Suprapubic skin (tissue), 3 donors: ENCODE measurements at regions not wholly inside any gene's neighbourhood (a gene's known extent, or its start where the extent isn't known, plus 50 kb on each side); places are given as distances from the start of the nearest gene placed in this dataset.

Source experiments
- POLR2A ChIP-seq, 2 donors: fragments of 450-650 bp; IDR thresholded peaks; one replicate each; pipeline ENCODE4 v1.6.1; 2017; ENCODE audit warnings: antibody characterized with exemption in 2 of 2, mild to moderate bottlenecking in 2 of 2, moderate library complexity in 2 of 2
- TF ChIP-seq, protein P1 (sequence below), 2 donors: fragments of 200-600 bp in 1 of 2; fragments of 450-650 bp in 1 of 2; sonication (generic) in 1 of 2; IDR thresholded peaks; one replicate each; pipeline ENCODE4 v1.5.1; 2016 to 2019; ENCODE audit warnings: antibody characterized with exemption in 2 of 2, mild to moderate bottlenecking in 1 of 2, moderate library complexity in 1 of 2

DNA sequence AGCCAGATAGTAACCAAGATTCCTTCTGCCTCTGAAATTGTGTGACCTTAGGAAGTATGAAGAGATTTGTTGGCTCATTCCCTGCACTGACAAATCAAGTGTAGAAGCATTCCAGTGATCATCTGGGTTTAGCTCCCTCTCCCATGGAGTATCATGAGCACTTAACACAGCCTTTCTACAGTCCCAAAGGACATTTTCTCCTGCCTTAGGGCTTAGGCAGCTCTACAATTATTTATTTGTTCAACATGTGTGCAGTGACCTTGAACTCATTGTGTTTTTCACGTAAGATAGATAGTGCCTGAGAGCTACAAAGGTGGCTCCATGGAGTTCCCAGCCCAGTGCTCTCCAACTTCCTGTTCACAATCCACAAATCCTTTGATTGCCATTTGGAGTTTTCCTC, 94.8 kb upstream of the FAT3 start:
- TF ChIP-seq, protein P1, sequence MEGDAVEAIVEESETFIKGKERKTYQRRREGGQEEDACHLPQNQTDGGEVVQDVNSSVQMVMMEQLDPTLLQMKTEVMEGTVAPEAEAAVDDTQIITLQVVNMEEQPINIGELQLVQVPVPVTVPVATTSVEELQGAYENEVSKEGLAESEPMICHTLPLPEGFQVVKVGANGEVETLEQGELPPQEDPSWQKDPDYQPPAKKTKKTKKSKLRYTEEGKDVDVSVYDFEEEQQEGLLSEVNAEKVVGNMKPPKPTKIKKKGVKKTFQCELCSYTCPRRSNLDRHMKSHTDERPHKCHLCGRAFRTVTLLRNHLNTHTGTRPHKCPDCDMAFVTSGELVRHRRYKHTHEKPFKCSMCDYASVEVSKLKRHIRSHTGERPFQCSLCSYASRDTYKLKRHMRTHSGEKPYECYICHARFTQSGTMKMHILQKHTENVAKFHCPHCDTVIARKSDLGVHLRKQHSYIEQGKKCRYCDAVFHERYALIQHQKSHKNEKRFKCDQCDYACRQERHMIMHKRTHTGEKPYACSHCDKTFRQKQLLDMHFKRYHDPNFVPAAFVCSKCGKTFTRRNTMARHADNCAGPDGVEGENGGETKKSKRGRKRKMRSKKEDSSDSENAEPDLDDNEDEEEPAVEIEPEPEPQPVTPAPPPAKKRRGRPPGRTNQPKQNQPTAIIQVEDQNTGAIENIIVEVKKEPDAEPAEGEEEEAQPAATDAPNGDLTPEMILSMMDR (IDR thresholded peaks at IDR 0.05): no peak
- TF ChIP-seq POLR2A (IDR thresholded peaks at IDR 0.05): no peak
